ENCODE measurements at regions not wholly inside any gene's neighbourhood (a gene's known extent, or its start where the extent isn't known, plus 50 kb on each side); places are given as distances from the start of the nearest gene placed in this dataset.
"Not testable (repeated sequence)": the region's sequence is repeated elsewhere in the genome, so short reads cannot be mapped to it uniquely, and the experiment has no call there.

GRCh38 chr6:9233226-9233625 is 797.9 kb upstream of the SLC35B3 start:
- Histone ChIP-seq H3K4me3 (no peak overlapping the region), H3K27ac (no peak overlapping the region), H3K36me3 (no peaks in the 10 kb centered on the region), H3K4me1 (no peaks in the 10 kb centered on the region), H3K27me3 (ENCODE audit: low read depth) (no peaks in the 10 kb centered on the region), H3K9me3 (peaks cover 3% of the 10 kb centered on the region)
- ATAC-seq (no peak), DNase-seq (no peak)
- intact Hi-C loops (cut with DNase I), result no loop called here
- no peak for TF ChIP-seq CTCF (IDR thresholded peaks at IDR 0.05)

GRCh38 chr6:9225441-9225871 is 790.1 kb upstream of the SLC35B3 start:
- no peaks in the 10 kb centered on the region for H3K4me1 ChIP-seq
- intact Hi-C loops (cut with DNase I), result no loop called here
- no peaks in the 10 kb centered on the region for H3K27me3 ChIP-seq (ENCODE audit: low read depth)
- no peaks in the 10 kb centered on the region for H3K9me3 ChIP-seq
- no peak overlapping the region for H3K4me3 ChIP-seq
- no peaks in the 10 kb centered on the region for H3K36me3 ChIP-seq
- DNase-seq (no peak), ATAC-seq (peak in 1 of 2 donors; percentile 19)
- H3K27ac ChIP-seq, result no peak overlapping the region
- TF ChIP-seq CTCF (IDR thresholded peaks at IDR 0.05), result no peak

GRCh38 chr6:9224539-9224938 is 789.2 kb upstream of the SLC35B3 start:
- Histone ChIP-seq H3K27me3 (ENCODE audit: low read depth) (no peaks in the 10 kb centered on the region), H3K9me3 (no peaks in the 10 kb centered on the region), H3K4me1 (no peaks in the 10 kb centered on the region), H3K27ac (no peak overlapping the region), H3K36me3 (no peaks in the 10 kb centered on the region), H3K4me3 (no peak overlapping the region)
- intact Hi-C loops (cut with DNase I), result no loop called here
- ATAC-seq (no peak), DNase-seq (no peak)
- no peak for TF ChIP-seq CTCF (IDR thresholded peaks at IDR 0.05)

- DNase-seq; H3K4me1 ChIP-seq; intact Hi-C loops (cut with DNase I); H3K36me3 ChIP-seq; H3K4me3 ChIP-seq; H3K27me3 ChIP-seq (ENCODE audit: low read depth); ATAC-seq; H3K9me3 ChIP-seq; H3K27ac ChIP-seq: not testable (repeated sequence)
Observed at GRCh38 chr6:9213717-9214116, 778.4 kb upstream of the SLC35B3 start.

- DNase-seq (no peak), ATAC-seq (no peak)
- intact Hi-C loops (cut with DNase I), result no loop called here
- no peak for TF ChIP-seq CTCF (IDR thresholded peaks at IDR 0.05)
- Histone ChIP-seq H3K4me3 (no peak overlapping the region), H3K4me1 (no peaks in the 10 kb centered on the region), H3K36me3 (no peaks in the 10 kb centered on the region), H3K27ac (no peak overlapping the region), H3K27me3 (ENCODE audit: low read depth) (no peaks in the 10 kb centered on the region), H3K9me3 (no peaks in the 10 kb centered on the region)
Observed at GRCh38 chr6:9208966-9209365, 773.6 kb upstream of the SLC35B3 start.

- Histone ChIP-seq H3K4me1 (no peaks in the 10 kb centered on the region), H3K36me3 (no peaks in the 10 kb centered on the region), H3K9me3 (no peaks in the 10 kb centered on the region), H3K27me3 (ENCODE audit: low read depth) (no peaks in the 10 kb centered on the region), H3K27ac (no peak overlapping the region), H3K4me3 (no peak overlapping the region)
- DNase-seq (no peak), ATAC-seq (no peak)
- TF ChIP-seq CTCF (IDR thresholded peaks at IDR 0.05), result no peak
- intact Hi-C loops (cut with DNase I), result no loop called here
Observed at GRCh38 chr6:9205645-9206044, 770.3 kb upstream of the SLC35B3 start.

Data from lower lobe of right lung (tissue), 2 donors.